SKM-1 (cell line): ENCODE measurements at regions not wholly inside any gene's neighbourhood (a gene's known extent, or its start where the extent isn't known, plus 50 kb on each side); places are given as distances from the start of the nearest gene placed in this dataset.
"Not testable (repeated sequence)": the region's sequence is repeated elsewhere in the genome, so short reads cannot be mapped to it uniquely, and the experiment has no call there.

ENCODE experiments used
- DNase-seq: peaks from one replicate; lab custom pipeline; 2025; ENCODE audit not compliant: unreplicated experiment; lab: John Stamatoyannopoulos, UW

- no peak for DNase-seq
Observed at GRCh38 chr10:52477305-52477704, 163.2 kb downstream of the DKK1 start.

GRCh38 chr10:52479567-52479966 lies 165.5 kb downstream of the DKK1 start:
- DNase-seq = no peak

DNA sequence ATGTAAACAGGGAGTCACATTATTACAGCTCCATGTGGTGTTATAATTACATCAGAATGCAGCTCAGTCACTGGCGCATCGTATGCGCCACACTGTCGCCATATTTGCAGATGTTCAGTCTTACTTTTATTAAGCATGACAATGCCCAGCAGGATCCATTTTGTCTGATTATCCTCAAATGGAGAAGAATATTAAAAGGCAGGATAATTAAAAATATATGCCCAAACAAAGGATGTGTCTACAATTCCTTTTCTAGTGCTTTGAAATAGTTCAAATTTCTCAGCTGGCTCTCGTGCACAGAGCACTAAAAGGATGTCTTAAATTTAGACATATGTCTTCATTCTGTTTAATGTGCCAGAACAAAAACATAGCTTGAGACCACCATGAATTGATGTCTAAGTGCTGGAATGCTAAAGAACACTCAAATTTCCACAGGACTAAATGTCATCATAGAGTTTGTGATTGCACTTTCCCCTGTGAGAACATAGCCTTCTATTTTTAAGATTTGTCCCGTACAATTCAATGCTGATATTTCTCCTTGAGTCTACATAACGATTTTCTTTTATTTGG lies 168.0 kb downstream of the DKK1 start:
- no peak for DNase-seq

DNA sequence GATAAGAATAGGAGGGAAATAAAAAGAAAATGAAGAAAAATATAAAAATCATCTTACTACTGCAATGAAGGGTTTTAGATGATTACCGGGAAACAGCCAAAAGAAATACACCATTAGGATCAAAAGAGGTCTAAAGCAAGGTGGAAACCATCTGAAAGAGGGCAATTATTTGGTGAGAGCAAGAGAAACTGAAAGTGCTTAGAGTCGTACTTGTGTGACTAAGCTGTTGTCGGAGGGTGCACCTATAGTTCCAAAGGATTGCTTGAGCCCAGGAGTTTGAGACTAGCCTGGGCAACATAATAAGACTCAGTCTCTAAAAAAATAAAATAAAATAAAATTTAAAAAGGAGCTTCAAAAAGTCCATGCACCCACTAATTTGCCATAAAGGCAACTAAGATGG lies 169.5 kb downstream of the DKK1 start:
- no peak for DNase-seq

DNA sequence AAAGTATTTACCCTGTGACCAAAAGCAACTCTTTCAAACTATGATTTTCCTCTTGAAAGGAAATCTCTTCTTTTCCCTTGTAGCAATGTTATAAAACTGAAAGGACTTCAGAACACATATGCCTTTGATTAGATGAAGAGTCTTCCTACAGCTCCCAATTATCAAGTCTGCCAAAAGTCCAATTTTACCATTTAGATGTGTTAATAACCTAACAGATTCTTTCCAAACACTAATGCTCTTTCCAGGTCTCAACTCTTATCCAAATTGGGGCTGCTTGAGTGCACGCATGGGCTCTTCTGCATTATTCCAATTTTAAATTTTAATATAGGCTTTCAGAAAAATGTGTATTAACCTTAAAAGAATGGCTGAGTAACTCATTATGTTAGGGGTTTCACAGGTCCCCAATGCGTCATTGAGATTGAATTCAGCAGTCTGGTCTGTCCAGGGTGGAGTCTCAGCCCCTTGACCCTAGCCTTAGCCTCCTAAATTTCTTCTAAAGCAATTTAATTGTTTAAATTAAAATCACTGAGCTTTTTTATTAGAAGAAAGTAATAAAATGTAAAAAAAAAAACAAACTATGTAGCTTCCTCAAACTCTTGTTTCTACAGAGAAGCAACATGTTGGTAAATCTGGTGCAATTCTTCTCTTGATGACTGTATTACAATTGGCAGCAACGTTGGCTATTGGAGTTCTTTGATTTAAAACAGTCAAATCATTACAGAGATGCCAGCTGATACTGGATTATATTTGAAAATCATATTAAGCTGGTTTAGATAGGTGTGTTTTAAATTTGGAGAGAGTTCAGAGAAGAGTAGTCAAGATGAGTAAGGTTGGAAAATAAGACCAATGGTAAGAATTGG lies 170.4 kb downstream of the DKK1 start:
- DNase-seq = no peak

GRCh38 chr10:52485462-52485861 lies 171.4 kb downstream of the DKK1 start:
- DNase-seq = no peak

GRCh38 chr10:52486840-52487611 lies 172.9 kb downstream of the DKK1 start:
- no peak for DNase-seq

- no peak for DNase-seq
Observed at GRCh38 chr10:52488606-52489485, 174.8 kb downstream of the DKK1 start.

GRCh38 chr10:52491246-52491995 lies 177.3 kb downstream of the DKK1 start:
- no peak for DNase-seq

DNA sequence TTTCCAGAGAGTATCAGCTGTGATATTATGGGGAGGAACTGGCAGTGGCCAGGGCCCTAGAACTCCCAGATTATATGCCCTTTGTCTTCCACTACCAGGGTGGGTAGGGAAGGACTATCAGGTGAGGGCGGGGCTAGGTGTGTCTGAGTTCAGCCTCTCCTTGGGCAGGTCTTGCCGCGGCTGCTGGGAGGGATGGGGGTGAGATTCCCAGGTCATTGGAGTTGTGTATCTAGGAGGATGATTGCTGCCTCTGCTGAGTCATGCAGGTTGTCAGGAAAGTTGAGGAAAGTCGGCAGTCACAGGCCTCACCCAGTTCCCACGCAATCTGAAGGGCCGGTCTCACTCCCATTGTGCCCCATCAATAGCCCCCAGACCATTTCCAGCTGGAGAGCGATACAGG lies 185.2 kb downstream of the DKK1 start:
- no peak for DNase-seq

- no peak for DNase-seq
Observed at GRCh38 chr10:52500476-52500875, 186.4 kb downstream of the DKK1 start.

GRCh38 chr10:52502237-52502636 lies 188.2 kb downstream of the DKK1 start:
- DNase-seq = no peak

DNA sequence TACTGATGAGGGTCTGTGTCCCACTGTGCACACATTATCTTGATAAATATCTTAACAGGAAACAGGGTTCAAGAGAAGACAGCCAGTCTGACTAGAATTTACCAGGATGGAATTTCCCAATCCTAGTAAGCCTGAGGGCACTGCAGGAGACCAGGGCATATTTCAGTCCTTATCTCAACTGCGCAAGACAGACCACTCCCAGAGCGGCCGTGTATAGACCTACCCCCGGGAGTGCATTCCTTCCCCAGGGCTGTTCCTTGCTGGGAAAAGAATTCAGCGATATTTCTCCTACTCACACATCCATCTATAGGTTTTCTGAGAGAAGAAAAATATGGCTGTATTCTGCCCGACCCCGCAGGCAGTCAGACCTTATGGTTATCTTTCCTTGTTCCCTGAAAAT lies 191.3 kb downstream of the DKK1 start:
- DNase-seq = not testable (repeated sequence)

DNA sequence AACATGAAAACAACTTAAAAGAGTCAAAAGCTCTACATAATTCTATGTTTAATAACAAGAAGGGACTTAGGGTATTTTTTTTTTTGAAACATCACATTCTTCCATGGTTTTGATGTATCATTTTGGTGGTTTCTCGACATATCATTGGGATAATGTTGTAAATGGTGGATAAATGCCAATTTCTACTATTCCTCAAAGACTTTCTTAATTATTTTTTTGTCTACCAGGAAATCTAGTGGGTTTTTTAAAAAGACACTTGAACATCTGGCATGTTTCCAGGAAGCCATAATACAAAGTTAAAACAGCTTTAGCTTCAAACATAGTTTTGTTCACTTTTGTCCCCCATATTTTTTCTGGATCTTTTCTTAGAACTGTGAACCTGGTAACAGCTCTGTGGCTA lies 200.4 kb downstream of the DKK1 start:
- DNase-seq = no peak

DNA sequence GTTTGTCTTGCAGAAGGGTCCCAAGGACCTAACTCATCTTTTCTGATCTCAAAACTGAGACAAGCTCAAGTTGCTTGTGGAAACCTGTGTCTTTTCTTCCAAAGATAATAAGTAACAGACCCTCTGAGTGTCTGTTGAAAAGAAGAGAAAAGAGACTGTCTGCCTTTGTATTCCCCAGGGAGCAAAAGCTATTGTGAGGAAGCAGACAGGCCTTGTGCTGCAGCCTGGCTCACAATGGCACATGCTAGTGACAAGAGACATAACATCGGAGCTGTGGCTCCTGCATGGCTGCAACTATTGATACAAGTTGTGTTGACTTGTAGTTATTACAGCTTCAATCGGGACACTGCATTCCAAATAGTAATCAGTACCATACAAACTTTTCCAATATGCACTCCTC lies 202.9 kb downstream of the DKK1 start:
- no peak for DNase-seq

DNA sequence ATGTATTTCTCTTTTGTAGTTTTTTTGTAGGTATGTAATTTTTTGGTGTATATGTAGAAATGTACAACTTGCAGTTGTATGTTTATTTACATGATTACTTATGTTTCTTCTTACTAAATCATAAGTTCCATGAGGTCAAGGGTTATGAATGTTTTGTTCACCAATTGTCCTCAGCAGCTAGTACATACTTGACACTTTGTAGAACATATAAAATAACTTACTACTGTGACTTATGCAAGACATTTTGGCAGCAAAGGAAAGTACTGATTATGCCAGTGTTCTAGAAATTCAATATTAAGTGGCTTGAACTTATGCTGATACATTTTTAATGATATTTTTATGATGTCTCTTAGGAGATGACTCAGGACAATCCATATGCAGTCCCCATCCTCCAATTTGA lies 209.6 kb downstream of the DKK1 start:
- no peak for DNase-seq

GRCh38 chr10:52525761-52526160 lies 211.7 kb downstream of the DKK1 start:
- no peak for DNase-seq

- no peak for DNase-seq
Observed at GRCh38 chr10:52526251-52526823, 212.3 kb downstream of the DKK1 start.

DNA sequence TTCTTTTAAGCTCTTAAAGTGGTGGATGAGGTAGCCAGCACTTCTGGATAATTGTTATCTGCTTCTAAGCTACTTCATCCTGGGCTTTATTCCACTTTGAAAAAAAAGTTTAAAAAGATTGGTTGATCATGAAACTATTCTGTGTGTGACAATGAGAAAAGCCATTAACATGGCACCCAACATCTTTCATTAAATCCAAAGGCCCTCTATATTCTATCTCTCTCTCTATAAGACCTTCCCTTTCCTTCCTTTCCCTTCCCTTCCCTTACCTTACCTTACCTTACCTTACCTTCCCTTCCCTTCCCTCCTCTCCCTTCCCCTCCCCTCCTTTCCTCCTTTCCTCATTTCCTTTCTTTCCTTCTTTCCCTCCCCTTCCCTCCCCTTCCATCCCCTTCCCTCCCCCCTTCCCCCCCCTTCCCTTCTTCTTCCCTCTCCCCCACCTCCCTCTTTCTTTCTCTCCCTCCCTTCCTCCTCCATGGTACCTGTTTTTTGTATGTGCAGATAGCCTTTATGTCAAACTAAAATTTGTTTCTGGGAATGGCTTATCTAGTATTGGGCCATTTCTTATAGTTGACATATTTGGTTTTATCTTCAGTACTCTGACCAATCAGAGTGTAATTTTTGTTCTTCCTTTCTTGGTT lies 218.7 kb downstream of the DKK1 start:
- DNase-seq = no peak
